Frontal cortex (tissue), 3 donors: ENCODE measurements at regions not wholly inside any gene's neighbourhood (a gene's known extent, or its start where the extent isn't known, plus 50 kb on each side); places are given as distances from the start of the nearest gene placed in this dataset.
A peak's percentile ranks its signal among the peaks of the same experiment; 100 is the strongest.
"Not testable (repeated sequence)": the region's sequence is repeated elsewhere in the genome, so short reads cannot be mapped to it uniquely, and the experiment has no call there.

Experiments used
- DNase-seq, 2 donors: peaks; one replicate each; pipeline ENCODE4 v3.0.0; 2012; ENCODE audit warnings: low spot score in 2 of 2
- FAIRE-seq: peaks from 2 replicates; lab custom pipeline; 2012; peaks lifted over from hg19 to GRCh38; lab: Jason Lieb, UNC
- donor health status: control.
- donor health status: control.
- donor health status: control.

DNA sequence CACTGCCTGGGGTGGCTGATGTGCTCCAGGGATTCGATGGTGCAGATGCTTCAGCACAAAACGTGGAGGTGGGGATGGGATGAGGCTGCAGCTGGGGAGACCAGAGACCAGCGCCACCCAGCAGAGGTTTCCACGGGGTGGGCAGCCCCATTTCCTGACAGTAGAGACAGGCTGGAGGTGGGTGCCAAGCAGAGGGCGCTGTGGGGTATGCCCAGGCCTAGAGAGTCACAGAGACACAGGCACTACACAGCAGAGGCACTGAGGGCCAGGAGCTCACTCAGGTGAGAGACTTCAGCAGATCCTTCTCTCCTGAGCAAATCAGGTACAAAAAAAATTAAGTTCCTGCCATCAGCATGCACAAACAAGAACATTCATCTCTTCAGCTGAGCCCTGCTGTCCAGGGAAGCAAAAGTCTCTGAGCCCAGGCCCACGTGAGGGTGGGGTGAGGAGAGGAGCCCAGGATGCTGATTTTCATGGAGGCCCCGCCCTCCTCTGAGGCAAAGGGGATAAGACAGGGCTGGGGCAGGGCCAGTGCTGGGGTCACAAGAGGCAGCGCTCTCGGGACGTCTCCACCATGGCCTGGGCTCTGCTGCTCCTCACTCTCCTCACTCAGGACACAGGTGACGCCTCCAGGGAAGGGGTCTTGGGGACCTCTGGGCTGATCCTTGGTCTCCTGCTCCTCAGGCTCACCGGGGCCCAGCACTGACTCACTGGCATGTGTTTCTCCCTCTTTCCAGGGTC is 53.1 kb downstream of the GGTLC2 start:
- DNase-seq (no peak), FAIRE-seq (no peak)

DNA sequence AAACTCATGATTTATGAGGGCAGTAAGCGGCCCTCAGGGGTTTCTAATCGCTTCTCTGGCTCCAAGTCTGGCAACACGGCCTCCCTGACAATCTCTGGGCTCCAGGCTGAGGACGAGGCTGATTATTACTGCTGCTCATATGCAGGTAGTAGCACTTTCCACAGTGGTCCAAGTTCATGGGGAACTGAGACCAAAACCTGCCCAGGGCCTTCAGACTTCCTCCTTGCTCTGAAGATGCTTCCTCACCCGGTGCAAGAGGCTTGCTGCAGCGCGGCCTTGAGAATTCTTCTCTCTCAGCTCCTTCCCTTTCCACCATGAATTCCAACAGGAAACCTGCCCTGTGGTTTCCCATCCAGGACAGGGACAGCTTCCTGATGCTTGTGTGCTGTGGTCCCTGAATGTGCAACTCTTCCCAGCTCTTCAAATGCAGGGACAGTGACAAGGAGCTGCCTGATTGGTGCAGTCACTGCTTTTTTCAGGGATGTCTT is 53.9 kb downstream of the GGTLC2 start:
- DNase-seq (no peak), FAIRE-seq (no peak)

DNA sequence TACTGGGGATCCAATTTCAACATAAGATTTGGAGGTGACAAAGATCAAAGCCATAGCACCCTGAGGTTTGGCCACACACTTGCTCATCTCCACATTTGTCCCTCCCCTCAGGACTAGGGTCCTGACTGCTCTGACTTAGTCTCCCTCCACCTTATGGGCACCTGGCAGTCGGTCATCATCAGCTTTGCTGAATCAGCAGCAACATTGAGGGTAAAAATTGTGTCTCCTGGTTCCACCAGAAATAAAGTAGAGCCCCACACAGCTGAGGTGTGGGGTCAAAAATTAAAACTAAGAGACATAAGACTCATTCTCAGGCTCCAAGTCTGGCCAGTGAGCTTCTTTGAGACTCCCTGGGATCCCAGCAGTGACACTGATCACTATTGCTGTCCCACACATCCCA is 56.2 kb downstream of the GGTLC2 start:
- FAIRE-seq, result no peak
- no peak for DNase-seq

DNA sequence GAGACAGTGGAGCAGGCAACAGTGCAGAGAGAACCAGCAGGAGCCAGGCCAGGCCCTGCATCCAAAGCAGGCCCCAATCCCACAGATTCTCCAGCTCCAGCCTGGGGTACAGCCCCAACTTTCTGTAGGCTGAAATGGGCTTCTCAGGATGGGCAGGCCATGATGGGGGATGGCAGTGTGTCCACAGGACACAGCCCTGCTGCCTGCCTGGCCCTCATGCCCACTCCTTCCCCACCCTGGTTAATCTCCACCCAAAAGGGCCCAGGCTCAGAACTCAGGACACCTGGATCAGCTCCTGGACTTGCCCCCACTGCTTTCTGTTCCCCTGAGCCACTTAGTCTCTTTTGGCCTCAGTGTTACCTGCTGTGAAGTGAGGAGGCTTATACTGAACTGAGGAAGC is 57.1 kb downstream of the GGTLC2 start:
- DNase-seq, FAIRE-seq: not testable (repeated sequence)

GRCh38 chr22:22702237-22703202 is 58.1 kb downstream of the GGTLC2 start:
- FAIRE-seq, result no peak

DNA sequence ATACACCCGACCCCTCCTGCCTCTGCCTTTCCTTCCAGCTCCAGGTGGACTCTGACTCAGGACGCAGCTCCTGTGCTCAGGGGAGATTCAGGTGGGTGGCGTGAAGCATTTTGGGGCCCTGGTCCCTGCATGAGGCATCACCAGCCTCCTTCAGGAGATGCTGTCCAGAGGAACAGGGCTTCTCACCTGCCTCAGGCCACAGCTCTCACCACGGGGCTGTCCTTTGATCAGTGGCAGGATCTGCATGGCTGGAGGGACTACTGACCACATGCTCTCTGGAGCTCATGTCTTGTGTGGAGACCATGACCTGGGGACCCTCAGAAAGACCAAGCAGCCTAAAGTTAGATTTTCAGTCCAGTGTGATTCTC is 58.8 kb downstream of the GGTLC2 start:
- FAIRE-seq (no peak), DNase-seq (no peak)

More at GRCh38 chr22:22702237-22703202, 58.1 kb downstream of the GGTLC2 start:
- DNase-seq, result no peak

- no peak for DNase-seq
- FAIRE-seq, result no peak
Measured at GRCh38 chr22:22703715-22704114, 59.3 kb downstream of the GGTLC2 start.

DNA sequence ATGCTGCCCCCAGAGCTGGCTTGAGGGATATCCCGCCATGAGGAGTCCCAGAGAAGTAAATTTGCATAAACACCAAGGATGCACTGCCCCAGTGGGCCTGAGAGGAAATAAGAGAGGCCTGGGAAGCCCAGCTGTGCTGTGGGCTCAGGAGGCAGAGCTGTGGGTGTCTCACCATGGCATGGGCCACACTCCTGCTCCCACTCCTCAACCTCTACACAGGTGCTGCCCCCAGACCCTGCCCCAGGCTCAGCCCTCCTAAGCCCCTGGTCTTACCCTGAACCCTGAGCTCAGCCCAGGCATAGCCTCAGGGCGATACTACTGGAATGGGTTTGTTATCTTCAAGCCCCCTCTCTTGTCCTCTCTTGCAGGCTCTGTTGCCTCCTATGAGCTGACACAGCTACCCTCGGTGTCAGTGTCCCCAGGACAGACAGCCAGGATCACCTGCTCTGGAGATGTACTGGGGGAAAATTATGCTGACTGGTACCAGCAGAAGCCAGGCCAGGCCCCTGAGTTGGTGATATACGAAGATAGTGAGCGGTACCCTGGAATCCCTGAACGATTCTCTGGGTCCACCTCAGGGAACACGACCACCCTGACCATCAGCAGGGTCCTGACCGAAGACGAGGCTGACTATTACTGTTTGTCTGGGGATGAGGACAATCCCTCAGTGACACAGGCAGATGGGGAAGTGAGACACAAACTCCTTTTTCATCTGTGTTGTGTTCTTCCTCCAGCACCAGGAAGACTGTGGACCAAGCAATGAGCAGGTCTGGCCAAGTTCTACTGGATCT is 59.9 kb downstream of the GGTLC2 start:
- FAIRE-seq (no peak), DNase-seq (no peak)

GRCh38 chr22:22705328-22706100 is 61.1 kb downstream of the GGTLC2 start:
- FAIRE-seq (no peak), DNase-seq (no peak)

GRCh38 chr22:22706253-22706915 is 62.0 kb downstream of the GGTLC2 start:
- no peak for DNase-seq
- no peak for FAIRE-seq

- FAIRE-seq (no peak), DNase-seq (no peak)
Measured at GRCh38 chr22:22709719-22710445, 65.5 kb downstream of the GGTLC2 start.

DNA sequence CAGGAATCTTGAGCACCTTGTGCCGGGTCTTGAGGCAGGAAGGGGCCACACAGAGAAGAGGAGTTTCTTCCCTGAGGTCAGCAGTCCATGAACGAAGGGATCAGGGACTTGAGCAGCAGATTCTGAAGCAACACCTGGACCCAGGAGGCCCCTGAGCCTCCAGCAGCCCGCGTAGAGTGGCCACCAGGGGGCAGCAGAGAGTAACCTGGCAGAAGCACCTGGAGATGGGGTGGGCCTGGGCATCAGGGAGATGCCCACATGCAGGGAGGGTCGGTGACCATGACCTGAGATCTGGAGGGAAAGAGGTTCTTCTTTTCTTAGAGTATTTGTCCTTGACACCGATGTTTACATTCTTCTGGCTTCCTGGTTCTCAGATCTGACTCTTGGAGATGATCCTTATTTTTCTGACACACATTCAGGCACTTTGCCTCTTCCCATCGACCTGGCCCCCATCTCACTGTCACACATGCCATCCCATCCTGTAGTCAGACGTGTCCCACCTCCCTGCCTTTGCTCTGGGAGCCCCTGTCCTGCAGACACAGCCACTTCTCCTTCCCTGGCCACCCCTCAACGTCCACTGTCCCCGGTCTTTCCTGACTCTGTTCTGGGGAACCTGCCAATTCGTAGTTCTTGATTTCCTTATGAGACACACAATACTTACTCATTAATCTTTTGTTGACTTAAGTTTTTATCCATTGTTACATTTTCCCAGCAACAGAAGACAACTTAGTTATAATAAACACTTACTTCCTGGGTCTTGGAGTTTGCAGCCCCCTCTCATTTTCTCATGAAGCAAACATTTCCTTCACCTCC is 66.5 kb downstream of the GGTLC2 start:
- FAIRE-seq, result no peak
- peak in 1 of 2 donors; percentile 29 for DNase-seq

GRCh38 chr22:22711532-22711913 is 67.1 kb downstream of the GGTLC2 start:
- DNase-seq, result no peak
- no peak for FAIRE-seq

DNA sequence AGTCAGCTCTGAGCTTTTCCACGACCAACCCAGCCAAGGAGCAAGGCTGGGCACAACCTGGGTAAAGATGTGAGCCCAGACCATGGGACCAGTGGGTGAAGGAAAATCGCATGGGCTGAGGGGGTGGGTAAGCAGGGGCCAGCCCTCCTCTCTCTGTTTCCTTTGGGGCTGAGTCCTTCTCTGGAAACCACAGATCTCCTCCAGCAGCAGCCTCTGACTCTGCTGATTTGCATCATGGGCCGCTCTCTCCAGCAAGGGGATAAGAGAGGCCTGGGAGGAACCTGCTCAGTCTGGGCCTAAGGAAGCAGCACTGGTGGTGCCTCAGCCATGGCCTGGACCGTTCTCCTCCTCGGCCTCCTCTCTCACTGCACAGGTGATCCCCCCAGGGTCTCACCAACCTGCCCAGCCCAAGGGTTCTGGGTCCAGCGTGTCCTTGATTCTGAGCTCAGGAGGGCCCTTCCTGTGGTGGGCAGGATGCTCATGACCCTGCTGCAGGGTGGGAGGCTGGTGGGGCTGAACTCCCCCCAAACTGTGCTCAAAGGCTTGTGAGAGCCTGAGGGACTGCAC is 67.8 kb downstream of the GGTLC2 start:
- DNase-seq (no peak), FAIRE-seq (no peak)

DNA sequence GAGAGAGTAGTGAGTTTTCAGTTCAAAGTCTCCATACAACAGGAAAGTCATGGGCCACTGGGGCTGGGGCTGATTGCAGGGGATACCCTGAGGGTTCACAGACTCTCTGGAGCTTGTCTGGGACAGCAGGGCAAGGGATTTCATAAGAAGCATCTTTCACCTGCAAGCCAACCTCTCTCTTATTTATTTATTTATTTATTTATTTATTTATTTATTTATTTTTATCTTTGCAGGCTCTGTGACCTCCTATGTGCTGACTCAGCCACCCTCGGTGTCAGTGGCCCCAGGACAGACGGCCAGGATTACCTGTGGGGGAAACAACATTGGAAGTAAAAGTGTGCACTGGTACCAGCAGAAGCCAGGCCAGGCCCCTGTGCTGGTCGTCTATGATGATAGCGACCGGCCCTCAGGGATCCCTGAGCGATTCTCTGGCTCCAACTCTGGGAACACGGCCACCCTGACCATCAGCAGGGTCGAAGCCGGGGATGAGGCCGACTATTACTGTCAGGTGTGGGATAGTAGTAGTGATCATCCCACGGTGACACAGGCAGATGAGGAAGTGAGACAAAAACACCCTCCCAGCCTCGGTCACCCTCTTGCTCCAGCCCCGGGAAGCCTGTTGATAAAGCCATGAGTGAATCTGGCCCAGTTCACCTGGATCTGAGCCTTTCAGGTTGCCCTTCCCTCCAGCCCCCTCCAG is 68.4 kb downstream of the GGTLC2 start:
- no peak for FAIRE-seq
- DNase-seq, result no peak

GRCh38 chr22:22713416-22713815 is 69.0 kb downstream of the GGTLC2 start:
- DNase-seq, result no peak
- FAIRE-seq, result no peak
